Activated CD4-positive, CD25-positive, alpha-beta regulatory T cell treated with anti-CD3 and anti-CD28 coated beads, Interleukin-2, amount 50 U/mL, for 72 hours (primary cell): ENCODE measurements at regions not wholly inside any gene's neighbourhood (a gene's known extent, or its start where the extent isn't known, plus 50 kb on each side); places are given as distances from the start of the nearest gene placed in this dataset.
"Not testable (repeated sequence)": the region's sequence is repeated elsewhere in the genome, so short reads cannot be mapped to it uniquely, and the experiment has no call there.

Experiments used
- DNase-seq: peaks from one replicate; pipeline ENCODE4 v3.0.0; 2021

GRCh38 chr9:41272879-41273548 is 83.9 kb upstream of the ZNG1F start:
- DNase-seq, result not testable (repeated sequence)

- not testable (repeated sequence) for DNase-seq
Measured at GRCh38 chr9:41270992-41271391, 81.9 kb upstream of the ZNG1F start.

GRCh38 chr9:41269471-41269870 is 80.4 kb upstream of the ZNG1F start:
- not testable (repeated sequence) for DNase-seq

GRCh38 chr9:41269054-41269453 is 79.9 kb upstream of the ZNG1F start:
- not testable (repeated sequence) for DNase-seq

GRCh38 chr9:41266602-41267001 is 77.5 kb upstream of the ZNG1F start:
- not testable (repeated sequence) for DNase-seq

- not testable (repeated sequence) for DNase-seq
Measured at GRCh38 chr9:41266000-41266399, 76.9 kb upstream of the ZNG1F start.

GRCh38 chr9:41251973-41252372 is 62.9 kb upstream of the ZNG1F start:
- DNase-seq, result not testable (repeated sequence)

- not testable (repeated sequence) for DNase-seq
Measured at GRCh38 chr9:41251101-41251500, 62.0 kb upstream of the ZNG1F start.

- not testable (repeated sequence) for DNase-seq
Measured at GRCh38 chr9:41246702-41247101, 57.6 kb upstream of the ZNG1F start.
